ENCODE measurements at regions not wholly inside any gene's neighbourhood (a gene's known extent, or its start where the extent isn't known, plus 50 kb on each side); places are given as distances from the start of the nearest gene placed in this dataset.
"Not testable (repeated sequence)": the region's sequence is repeated elsewhere in the genome, so short reads cannot be mapped to it uniquely, and the experiment has no call there.

DNA sequence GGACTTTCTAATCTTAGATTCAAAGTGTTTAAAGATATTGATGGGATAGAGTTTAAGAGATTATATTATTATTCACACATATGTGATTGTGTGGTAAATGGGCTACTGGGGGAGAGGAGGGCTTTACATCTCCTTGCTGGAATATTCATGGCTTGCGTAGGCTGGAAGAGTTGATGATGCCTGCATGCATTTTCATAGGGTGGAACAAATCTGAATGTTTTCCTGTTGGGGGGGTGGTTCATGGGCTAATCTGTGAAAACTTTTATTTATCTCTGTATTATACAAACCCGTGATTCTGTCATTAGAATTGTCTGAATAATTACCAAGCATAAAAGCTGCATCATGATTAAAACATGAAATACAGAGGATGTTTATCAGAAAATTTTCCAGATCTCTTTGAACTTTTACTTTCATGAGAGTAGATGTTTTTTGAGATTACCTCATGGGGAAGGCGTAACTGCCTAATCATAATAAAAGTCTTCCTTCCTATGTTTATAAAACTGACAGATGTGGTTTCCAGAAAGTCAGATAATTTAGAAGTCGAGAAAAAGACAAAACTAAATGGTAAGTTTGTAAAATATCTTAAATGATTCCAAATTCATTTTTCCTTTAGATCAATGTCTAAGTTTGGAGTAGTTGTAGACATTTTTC is 1185.4 kb upstream of the SEMA6A start:
- DNase-seq: no peak

DNA sequence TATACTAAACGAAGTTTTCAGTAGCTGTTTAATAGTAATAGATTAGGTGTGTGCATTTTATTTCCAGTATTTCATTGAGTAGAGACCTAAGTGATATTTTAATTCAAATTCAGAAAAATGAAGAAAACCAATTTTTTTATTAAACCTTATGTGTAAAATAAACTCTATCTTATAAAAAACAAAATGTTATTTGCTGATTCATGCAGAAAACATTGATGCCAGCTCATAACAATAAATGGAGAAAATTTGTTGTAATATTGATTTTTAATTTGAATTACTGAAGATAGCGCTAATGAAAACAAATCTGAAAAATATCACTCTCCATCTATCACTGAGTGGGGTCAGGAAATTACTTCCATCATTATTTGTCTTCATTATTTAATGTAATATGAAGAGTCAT is 1177.8 kb upstream of the SEMA6A start:
- no peak for DNase-seq

GRCh38 chr5:117748336-117748735 is 1173.7 kb upstream of the SEMA6A start:
- DNase-seq: no peak

- DNase-seq: no peak
Observed at GRCh38 chr5:117743337-117743736, 1168.7 kb upstream of the SEMA6A start.

GRCh38 chr5:117741655-117742206 is 1167.1 kb upstream of the SEMA6A start:
- no peak for DNase-seq

DNA sequence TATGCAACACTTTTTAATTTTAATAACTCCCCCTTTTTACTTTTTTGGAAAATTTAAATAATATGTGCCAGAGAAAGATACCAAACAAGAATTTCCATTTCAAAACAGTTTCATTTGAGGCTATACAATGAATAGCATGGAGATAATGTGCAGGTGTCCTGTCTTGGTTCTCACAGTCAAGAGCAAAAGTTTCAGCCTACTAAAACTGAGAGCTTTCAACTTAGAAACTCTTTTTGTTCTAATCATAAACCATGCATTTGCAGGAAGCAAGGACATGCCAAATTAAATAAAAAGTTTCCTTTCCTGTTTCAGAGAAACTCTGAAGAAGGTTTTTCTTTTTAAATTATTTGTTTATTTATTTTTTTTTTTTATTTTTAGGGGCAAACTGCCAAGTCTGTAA is 1165.6 kb upstream of the SEMA6A start:
- no peak for DNase-seq

GRCh38 chr5:117738571-117738970 is 1163.9 kb upstream of the SEMA6A start:
- DNase-seq: no peak

- DNase-seq: no peak
Observed at GRCh38 chr5:117736698-117737097, 1162.1 kb upstream of the SEMA6A start.

DNA sequence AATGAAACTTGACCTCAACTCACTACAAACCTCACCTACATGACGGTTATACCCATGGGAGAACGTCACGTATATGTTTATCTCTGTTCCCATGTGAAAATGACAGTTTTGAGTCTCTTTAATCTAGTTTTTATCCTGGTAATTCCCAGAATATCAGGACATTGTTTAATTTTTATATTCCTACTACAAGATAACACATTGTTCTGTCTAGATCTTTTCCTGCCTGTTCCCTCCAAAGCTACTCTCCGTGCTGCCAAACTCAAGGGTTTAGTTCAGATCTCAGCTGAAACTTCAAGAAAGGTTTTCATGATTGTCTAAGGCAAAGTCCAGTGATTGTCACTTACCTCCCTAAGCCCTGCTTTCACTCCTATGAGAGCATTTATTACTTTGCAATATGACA is 1159.4 kb upstream of the SEMA6A start:
- no peak for DNase-seq

GRCh38 chr5:117733051-117733450 is 1158.4 kb upstream of the SEMA6A start:
- no peak for DNase-seq

DNA sequence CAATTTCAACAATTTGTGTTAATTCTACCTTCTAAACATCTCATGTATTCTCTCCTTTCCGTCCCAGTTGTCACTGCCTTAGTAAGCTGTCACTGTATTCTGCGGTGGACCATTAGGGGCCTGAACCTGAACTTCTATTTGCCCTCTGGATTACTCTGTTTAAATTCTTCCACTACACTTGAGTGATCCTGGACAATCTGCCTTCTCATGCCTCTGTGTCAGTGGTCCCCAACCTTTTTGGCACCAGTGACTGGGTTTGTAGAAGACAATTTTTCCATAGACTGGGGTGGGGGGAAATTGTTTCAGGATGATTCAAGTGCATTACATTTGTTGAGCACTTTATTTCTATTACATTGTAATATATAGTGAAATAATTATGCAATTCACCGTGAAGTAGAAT is 1157.6 kb upstream of the SEMA6A start:
- no peak for DNase-seq

DNA sequence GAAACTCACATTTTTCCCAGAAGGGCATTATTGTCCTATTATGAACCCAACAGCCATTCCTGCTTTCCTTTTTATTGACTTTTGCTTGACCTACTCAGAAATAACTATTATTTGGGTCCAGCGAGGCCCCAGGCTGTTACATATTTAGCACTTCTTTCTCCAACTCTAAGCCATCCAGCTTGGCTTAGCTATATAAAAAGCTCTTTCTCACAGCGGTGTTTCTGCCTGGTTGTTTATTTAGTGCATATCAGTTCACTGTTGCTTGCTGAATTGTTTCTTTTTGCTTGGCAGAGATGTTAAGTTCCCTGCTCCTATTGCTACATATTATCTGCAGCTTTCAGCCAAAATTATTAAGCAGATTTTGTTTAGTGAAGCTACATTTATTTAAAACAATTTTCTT is 1156.8 kb upstream of the SEMA6A start:
- no peak for DNase-seq

DNA sequence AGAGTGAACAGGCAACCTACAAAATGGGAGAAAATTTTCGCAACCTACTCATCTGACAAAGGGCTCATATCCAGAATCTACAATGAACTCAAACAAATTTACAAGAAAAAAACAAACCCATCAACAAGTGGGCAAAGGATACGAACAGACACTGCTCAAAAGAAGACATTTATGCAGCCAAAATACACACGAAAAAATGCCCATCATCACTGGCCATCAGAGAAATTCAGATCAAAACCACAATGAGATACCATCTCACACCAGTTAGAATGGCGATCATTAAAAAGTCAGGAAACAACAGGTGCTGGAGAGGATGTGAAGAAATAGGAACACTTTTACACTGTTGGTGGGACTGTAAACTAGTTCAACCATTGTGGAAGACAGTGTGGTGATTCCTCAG is 1146.2 kb upstream of the SEMA6A start:
- not testable (repeated sequence) for DNase-seq

DNA sequence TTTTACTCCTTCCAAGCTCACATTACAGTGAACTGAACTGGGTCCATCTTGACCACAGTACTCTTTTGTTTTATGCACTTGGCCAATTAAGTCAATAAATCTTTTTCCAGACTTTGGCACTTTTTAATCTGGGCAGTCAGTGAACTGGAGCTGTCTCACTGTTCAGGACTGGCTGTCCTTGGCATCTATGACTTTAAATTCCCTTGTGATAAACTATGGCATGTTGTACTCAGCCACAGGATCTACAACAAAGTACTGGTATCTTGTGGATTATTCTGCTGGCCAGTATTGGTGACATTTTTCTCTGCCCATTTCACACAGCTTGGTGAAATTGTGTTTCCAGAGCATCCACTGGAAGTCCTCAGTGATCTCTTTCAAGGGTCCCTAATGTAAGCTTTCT is 1144.8 kb upstream of the SEMA6A start:
- DNase-seq: no peak

DNA sequence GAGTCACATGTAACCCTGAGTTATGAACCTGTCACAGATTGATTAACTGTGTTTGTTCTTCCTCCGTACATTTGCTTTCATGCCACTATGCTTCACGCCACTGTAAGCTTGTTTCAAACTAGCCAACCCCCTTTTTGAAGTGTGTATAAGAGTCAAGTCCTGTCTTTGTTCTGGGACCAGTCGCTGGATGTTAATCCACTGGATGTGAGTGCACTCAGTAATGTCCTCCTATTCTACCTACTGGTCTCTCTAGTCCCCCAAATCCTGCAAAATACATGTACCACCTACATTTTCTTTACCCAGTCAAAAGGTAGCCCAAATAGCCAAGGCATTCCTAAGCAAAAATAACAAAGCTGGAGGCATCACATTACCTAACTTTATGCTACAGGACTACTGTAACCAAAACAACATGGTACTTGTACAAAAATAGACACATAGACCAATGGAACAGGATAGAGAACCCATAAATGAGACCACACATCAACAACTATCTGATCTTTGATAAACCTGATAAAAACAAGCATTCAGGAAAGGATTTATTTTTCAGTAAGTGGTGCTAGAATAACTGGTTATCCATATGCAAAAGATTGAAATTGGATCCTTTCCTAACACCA is 1139.1 kb upstream of the SEMA6A start:
- no peak for DNase-seq

DNA sequence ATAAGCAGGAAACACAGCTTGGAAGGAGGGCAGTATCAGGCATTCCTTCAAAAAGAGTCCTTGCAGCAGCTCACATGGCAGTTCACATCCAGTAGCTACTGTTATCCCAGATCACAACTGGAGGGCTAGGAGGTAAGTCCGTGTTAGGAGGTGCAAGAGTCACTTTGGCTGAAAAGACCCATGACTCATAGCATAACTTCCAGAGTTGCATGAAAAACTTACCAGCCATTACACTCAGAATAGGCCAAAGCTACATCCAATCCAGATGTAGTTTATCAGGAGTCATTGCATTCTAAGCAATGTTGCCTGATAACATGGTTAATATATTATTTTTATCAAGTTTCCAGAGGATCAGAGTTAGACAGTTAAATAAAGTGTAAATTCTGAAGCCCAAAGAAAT is 1126.4 kb upstream of the SEMA6A start:
- DNase-seq: no peak

DNA sequence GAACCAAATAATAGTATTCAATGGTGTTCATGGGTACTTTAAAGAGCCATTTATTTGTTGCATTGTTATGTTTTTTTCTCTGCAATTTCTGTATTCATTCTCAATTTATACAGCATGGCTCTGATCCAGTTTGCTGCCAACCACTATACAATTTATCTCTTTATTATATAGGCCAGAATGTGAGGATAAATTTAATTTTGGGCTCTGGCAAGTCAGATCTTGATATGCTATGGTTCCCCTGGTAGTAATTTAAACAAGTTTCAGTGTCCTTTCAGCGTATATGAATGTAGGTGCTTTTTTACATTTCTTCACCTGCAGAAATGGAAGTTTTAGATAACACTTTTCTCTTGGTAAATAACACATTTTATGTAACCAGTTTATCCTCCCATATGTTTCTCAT is 1118.0 kb upstream of the SEMA6A start:
- no peak for DNase-seq

DNA sequence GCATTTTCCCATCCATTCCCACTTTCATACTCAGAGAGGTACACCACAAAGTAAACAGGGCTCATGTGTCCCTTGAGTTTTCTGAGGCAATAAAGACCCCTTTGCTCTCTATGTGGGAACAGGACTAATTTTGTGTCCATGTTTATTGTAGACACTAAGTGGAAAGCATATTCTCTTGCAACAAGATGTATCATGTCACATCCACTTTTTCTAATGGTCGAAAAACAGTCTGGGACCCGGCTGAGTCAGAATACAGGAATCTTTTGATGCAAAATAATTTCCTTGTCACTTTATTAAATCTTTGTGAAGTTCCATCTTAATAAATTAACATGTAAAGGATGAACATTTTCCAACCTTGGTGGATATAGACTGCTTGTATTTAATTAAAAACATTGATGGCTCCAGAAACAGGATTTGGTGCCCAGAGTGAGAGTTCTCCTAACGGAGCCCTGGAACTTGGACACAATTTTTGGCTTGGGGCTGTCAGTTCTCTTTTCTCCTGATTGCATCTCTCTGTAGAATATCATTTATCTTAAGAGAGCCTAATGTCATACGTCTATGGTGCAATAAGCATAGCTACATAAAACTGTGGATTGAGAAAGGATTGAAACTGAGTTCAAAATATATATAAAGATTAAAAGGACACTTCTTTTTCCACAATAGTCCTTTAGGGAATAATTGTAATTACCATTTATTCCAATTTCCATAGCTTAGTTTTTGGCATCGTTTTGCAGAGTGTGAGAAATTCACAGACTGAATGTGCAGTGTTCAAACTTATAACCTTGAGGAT is 1116.7 kb upstream of the SEMA6A start:
- DNase-seq: no peak

DNA sequence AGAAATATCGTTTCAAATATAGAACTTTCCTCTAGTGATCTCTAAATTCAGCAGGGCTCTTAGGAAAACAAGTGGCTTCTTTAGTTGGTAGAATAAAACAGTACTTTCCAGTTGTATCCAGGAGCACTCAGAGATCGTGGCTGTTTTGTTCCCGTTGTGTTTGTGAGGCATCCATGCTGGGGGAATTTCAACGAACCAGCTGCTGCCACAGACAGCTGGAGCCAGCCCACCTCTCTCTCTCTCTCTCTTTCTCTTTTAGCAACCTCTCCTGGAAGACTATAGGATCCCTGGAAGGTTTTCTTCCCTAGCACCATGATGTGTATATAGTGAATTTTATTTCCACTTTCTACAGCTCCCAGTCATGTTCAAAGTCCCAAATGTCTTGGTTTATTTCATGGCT is 1116.0 kb upstream of the SEMA6A start:
- no peak for DNase-seq

DNA sequence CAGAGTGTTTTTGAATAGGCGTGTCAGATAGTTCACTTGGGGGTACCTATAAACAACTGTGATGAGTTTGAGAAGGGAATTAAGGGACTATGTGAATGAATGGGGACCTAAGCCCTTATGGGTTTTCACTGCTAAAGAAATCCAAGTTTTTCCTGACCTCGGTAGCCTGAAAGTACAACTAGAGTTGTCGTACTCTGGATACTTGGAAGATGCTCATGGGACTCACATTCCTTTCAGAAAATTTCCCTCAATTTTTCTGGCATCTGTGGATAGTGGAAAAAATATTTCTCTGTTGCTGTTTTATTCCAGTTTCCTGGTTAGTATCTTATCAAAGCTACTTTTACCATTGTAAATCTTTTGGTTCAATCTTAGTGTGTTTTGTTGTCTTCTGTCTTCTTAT is 1112.3 kb upstream of the SEMA6A start:
- no peak for DNase-seq

DNA sequence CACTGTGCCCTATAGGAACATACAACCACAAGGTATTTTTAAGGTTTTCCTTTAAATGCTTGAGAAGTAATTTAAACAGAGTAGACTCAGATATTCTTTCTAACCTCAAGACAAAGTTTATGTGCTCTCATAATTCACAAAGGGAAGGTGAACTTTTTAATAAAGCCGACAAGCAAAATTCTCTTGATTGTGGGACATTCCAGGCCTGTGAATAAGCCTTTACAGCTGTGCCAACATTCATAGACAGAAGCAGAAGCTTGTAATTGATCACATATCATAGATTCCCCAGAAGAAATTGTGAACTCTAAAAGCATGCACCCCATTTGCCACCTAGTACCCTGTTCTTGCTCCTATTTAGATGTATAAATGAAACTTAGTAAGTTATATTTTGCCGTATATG is 1107.8 kb upstream of the SEMA6A start:
- DNase-seq: no peak

GRCh38 chr5:117681431-117682254 is 1107.0 kb upstream of the SEMA6A start:
- DNase-seq: no peak

DNA sequence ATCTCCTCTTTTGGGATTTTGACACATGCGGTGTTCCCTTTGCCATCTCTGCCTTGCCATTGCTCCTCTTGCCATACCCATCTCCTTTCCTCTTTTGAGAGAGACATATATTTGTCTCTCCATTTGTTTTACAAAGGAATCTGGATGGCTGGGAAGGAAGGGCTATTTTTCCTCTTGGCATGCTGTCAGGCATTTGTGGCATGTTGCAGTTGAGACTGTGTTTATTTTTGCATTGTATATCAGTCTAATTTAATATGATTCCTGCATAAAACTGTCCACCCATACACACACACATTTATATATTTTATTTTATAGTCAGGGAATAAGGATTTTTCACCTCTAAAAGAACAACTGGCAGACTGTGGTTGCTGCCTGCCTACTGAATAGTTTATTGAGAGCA is 1105.8 kb upstream of the SEMA6A start:
- no peak for DNase-seq
